HEK293T (cell line): ENCODE measurements at regions not wholly inside any gene's neighbourhood (a gene's known extent, or its start where the extent isn't known, plus 50 kb on each side); places are given as distances from the start of the nearest gene placed in this dataset.

Source experiments
- CTCF ChIA-PET: fragments of 350-600 bp; formaldehyde crosslinking; extraction: SDS; loops from one replicate; lab custom pipeline; 2021; ENCODE audit warnings: antibody characterized with exemption, inconsistent platforms; lab: Yijun Ruan, JAX
- POLR2A ChIA-PET: fragments of 350-600 bp; formaldehyde crosslinking; extraction: SDS; loops from one replicate; lab custom pipeline; 2020; ENCODE audit warnings: antibody characterized with exemption, inconsistent platforms; lab: Yijun Ruan, JAX
- DNase-seq: peaks from one replicate; pipeline ENCODE4 v3.0.0; 2012; ENCODE audit warnings: mixed read lengths; ENCODE audit errors: extremely low spot score
- ARNT ChIP-seq: fragments of 450-650 bp; IDR thresholded peaks from 2 replicates; pipeline ENCODE4 v1.6.1; 2017; ENCODE audit warnings: mild to moderate bottlenecking
- BHLHE40 ChIP-seq: fragments of 450-650 bp; IDR thresholded peaks from 2 replicates; pipeline ENCODE4 v1.6.1; 2016; ENCODE audit warnings: mild to moderate bottlenecking, moderate library complexity, borderline replicate concordance
- CTBP1 ChIP-seq: fragments of 450-650 bp; IDR thresholded peaks from 2 replicates; pipeline ENCODE4 v1.6.1; 2016; ENCODE audit warnings: borderline replicate concordance
- ELF4 ChIP-seq: fragments of 450-650 bp; IDR thresholded peaks from 2 replicates; pipeline ENCODE4 v1.6.1; 2017; ENCODE audit warnings: antibody characterized with exemption
- FOXA1 ChIP-seq: fragments of 450-650 bp; IDR thresholded peaks from 2 replicates; pipeline ENCODE4 v1.6.1; 2016; ENCODE audit warnings: mild to moderate bottlenecking
- FOXK2 ChIP-seq: fragments of 450-650 bp; IDR thresholded peaks from 2 replicates; pipeline ENCODE4 v1.6.1; 2016; ENCODE audit warnings: mild to moderate bottlenecking
- FOXM1 ChIP-seq: fragments of 450-650 bp; IDR thresholded peaks from 2 replicates; pipeline ENCODE4 v1.6.1; 2017; ENCODE audit warnings: mild to moderate bottlenecking, borderline replicate concordance
- HDGF ChIP-seq: fragments of 450-650 bp; IDR thresholded peaks from 2 replicates; pipeline ENCODE4 v1.6.1; 2017; ENCODE audit warnings: antibody characterized with exemption, borderline replicate concordance
- L3MBTL2 ChIP-seq: fragments of 450-650 bp; conservative IDR thresholded peaks from 2 replicates; pipeline ENCODE4 v1.6.1; 2016; ENCODE audit warnings: mild to moderate bottlenecking
- LEF1 ChIP-seq: fragments of 450-650 bp; IDR thresholded peaks from 2 replicates; pipeline ENCODE4 v1.6.1; 2017; ENCODE audit warnings: mild to moderate bottlenecking, borderline replicate concordance
- NFRKB ChIP-seq: fragments of 450-650 bp; IDR thresholded peaks from 2 replicates; pipeline ENCODE4 v1.6.1; 2016; ENCODE audit warnings: mild to moderate bottlenecking, moderate library complexity
- SP1 ChIP-seq: fragments of 450-650 bp; IDR thresholded peaks from 2 replicates; pipeline ENCODE4 v1.6.1; 2017
- SUZ12 ChIP-seq: fragments of 450-650 bp; IDR thresholded peaks from 2 replicates; pipeline ENCODE4 v1.6.1; 2016; ENCODE audit warnings: mild to moderate bottlenecking
- TARDBP ChIP-seq: fragments of 450-650 bp; IDR thresholded peaks from 2 replicates; pipeline ENCODE4 v1.6.1; 2016
- ZNF384 ChIP-seq: fragments of 450-650 bp; IDR thresholded peaks from 2 replicates; pipeline ENCODE4 v1.6.1; 2016
- TF ChIP-seq, protein P1 (sequence below): fragments of 450-650 bp; IDR thresholded peaks from 2 replicates; pipeline ENCODE4 v1.6.1; 2016

DNA sequence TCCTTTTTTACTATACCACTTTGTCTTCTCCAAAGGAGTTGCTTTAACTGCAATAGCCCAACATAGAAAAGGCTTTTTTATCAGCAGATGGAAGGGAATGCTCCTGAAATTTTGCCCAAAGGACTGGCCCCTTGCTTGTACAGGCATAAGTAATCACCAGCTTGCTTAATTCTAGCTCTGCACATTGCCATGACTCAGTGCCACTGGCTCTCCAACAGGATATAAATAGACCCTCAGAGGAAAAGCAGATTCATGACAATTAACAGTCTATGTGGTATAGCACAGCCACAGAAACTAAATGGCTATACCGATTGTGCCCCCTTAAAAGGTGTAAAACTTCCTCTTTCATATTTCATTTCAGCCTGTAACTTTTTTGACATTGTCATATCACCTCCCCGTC, 227.0 kb downstream of the ZNF608 start:
- ChIA-PET CTCF (no interaction called here), POLR2A (no interaction called here)
- TF ChIP-seq SP1 (no peak), LEF1 (no peak), L3MBTL2 (no peak), CTBP1 (no peak), FOXK2 (no peak), FOXA1 (no peak), BHLHE40 (no peak), NFRKB (no peak), TARDBP (no peak), ELF4 (no peak)
- TF ChIP-seq, protein P1, sequence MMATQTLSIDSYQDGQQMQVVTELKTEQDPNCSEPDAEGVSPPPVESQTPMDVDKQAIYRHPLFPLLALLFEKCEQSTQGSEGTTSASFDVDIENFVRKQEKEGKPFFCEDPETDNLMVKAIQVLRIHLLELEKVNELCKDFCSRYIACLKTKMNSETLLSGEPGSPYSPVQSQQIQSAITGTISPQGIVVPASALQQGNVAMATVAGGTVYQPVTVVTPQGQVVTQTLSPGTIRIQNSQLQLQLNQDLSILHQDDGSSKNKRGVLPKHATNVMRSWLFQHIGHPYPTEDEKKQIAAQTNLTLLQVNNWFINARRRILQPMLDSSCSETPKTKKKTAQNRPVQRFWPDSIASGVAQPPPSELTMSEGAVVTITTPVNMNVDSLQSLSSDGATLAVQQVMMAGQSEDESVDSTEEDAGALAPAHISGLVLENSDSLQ, result no peak
- DNase-seq, result no peak

DNA sequence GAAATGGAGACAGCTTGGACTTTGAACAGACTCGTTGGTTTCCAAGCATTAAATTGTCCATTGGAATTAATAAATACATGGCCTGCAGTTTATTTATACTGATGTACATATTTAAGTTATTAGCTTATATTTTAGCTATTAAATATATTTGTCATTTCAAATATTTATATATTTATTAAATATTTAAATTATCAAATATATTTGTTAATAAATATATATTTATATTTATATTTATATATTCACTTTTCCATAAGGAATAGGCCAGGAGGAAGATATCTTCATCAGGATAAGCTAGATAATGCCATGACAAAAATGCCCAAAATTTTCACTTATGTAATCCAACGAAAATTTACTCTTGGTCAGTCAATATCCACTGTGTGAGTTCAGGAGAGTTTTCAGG, 229.9 kb downstream of the ZNF608 start:
- POLR2A ChIA-PET, result no interaction called here
- TF ChIP-seq NFRKB (no peak), CTBP1 (no peak), FOXA1 (no peak), TARDBP (no peak), FOXK2 (no peak), ARNT (no peak), SUZ12 (no peak), HDGF (no peak), LEF1 (no peak), L3MBTL2 (no peak), FOXM1 (no peak), ZNF384 (no peak), BHLHE40 (no peak), SP1 (no peak), ELF4 (no peak)
- TF ChIP-seq, protein P1, result no peak
- no peak for DNase-seq
- CTCF ChIA-PET, result no interaction called here

DNA sequence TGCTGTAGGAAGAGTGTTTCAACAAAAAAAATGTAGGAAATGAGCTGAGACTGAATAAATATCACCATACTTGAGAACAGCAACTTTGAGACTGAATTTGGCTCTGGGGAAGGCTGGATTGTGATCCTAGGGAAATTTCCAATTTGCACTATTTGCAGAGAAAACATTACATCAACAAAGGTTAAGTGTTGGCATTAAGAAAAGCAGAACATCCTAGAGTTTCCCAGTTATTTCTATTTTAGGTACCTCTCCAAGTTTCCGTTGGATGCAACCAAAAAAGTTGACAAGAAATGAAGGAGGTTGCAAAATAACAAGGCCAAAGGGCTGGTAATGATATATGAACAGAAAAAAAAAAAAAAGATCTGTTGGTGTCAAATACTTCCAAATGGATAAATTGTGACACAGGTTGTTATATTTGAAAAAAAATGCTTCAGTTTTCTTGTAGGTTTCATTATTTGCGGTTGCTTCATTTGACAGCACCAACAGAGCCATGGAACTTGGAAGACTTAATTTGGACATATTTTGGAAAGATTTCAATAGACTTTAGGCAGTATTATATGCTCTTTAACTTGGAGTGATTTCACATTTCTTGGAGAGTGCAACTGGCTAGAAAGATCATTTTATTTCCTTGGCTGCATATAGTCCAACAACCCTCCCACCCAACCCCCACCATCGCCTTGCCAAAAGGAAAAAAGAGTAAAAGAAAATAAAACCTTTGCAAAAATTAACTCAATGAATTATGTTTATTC, 230.8 kb downstream of the ZNF608 start:
- no peak for DNase-seq
- ChIA-PET POLR2A (no interaction called here), CTCF (interaction anchor here (0.6 kb wide), 1 partner anchor 754 kb away, joined by 3 read pairs; no protein-coding TSS in a partner anchor)
- no peak for TF ChIP-seq ARNT
- no peak for TF ChIP-seq CTBP1
- TF ChIP-seq HDGF, result no peak
- TF ChIP-seq ZNF384, result no peak
- TF ChIP-seq, protein P1, result no peak
- TF ChIP-seq LEF1, result no peak

DNA sequence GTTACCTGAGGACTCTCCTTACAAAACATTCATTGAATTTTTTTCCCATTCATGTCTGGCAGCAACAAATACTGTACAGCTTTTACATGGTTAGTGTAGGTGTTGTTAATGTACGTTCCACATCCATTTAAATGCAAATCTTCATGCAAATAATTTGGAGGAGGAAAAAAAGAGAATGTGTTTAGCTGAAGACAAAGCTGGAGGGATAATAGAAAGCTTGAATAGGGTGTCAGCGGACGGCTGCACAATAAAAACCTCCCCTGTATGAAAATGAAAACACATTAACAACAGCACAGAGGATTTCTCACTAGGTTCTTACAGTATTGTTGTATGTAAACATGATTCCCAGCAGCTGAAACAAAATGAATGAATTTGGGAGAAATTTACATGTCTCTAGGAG, 231.5 kb downstream of the ZNF608 start:
- ChIA-PET CTCF (interaction anchor here (0.6 kb wide), 1 partner anchor 755 kb away, joined by 3 read pairs; no protein-coding TSS in a partner anchor), POLR2A (no interaction called here)
- TF ChIP-seq SP1, result no peak
- TF ChIP-seq L3MBTL2, result no peak
- TF ChIP-seq HDGF, result no peak
- no peak for TF ChIP-seq TARDBP
- no peak for TF ChIP-seq CTBP1
- no peak for TF ChIP-seq NFRKB
- no peak for TF ChIP-seq FOXK2
- no peak for TF ChIP-seq FOXA1
- no peak for TF ChIP-seq LEF1
- no peak for TF ChIP-seq ARNT
- TF ChIP-seq SUZ12, result no peak
- no peak for TF ChIP-seq BHLHE40
- no peak for TF ChIP-seq FOXM1
- no peak for TF ChIP-seq ZNF384
- TF ChIP-seq ELF4, result no peak
- TF ChIP-seq, protein P1, result no peak
- DNase-seq, result no peak

DNA sequence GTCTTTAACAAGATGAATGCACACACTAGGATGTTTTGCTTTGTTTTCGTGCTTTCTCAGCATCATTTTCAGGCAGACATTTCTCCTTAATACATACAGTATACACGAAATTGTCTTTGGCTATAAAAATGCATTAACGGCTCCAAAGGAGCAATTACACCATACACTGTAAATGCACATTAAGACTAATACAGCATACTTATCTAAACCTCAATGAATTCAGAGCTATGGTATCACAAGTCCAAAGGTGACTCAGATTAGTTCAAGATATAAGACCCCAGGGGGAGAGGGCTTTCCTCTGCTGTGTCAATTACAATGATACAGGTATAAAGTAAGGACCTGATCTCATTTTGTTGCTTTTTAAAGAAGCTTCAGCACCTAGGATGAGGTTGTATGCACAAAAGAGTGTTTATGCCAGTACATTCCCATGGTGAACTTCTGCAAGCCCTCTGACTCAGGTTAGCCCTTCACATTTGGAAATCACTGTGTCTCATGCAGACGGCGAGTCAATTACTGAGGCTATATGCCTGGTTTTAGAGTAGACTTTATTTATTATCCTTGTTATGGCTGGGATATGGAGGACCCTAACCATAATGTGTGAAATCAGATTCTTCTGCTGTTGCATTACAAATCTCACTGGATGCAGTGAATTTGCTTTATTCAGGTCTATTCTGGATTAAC, 233.3 kb downstream of the ZNF608 start:
- POLR2A ChIA-PET, result no interaction called here
- TF ChIP-seq ELF4, result no peak
- DNase-seq, result no peak
- CTCF ChIA-PET, result no interaction called here

DNA sequence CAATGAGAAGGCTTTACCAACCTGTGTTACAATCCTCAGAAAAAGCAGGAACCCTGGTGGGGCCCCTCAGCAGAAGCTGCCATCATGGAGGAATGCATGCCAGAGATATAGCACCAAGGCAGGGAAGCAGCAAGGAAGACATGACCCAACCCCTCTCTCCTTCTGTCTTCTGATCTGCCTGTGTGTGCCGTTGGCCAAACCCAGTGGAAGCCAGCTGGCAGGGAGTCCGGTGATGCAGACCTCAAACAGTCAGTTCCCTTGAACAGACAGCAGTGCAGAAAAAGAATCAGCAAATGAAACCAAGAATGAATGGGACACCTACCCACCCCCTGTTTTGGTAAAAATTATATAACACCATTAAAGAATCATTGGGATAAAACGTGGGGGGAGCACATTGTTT, 234.2 kb downstream of the ZNF608 start:
- TF ChIP-seq NFRKB, result no peak
- no peak for TF ChIP-seq SUZ12
- no peak for TF ChIP-seq LEF1
- TF ChIP-seq CTBP1, result no peak
- no peak for TF ChIP-seq TARDBP
- TF ChIP-seq FOXA1, result no peak
- no peak for TF ChIP-seq BHLHE40
- TF ChIP-seq HDGF, result no peak
- no peak for TF ChIP-seq L3MBTL2
- CTCF ChIA-PET, result no interaction called here
- DNase-seq, result no peak
- POLR2A ChIA-PET, result no interaction called here
